Keratinocyte (primary cell): ENCODE measurements at regions not wholly inside any gene's neighbourhood (a gene's known extent, or its start where the extent isn't known, plus 50 kb on each side); places are given as distances from the start of the nearest gene placed in this dataset.

ENCODE experiments used
- DNase-seq: peaks from one replicate; pipeline ENCODE4 v3.0.0-alpha.2; 2011; ENCODE audit warnings: low read depth, missing footprints, low spot score
- FAIRE-seq: peaks from 2 replicates; lab custom pipeline; 2011; peaks lifted over from hg19 to GRCh38; lab: Jason Lieb, UNC
- H2AFZ ChIP-seq: 2 replicates; pipeline ENCODE4 v1.6.0; 2012; ENCODE audit warnings: low read length, control low read depth, inconsistent platforms; ENCODE audit not compliant: control insufficient read depth
- H3K27ac ChIP-seq: 2 replicates; pipeline ENCODE4 v1.5.1; 2011; ENCODE audit warnings: low read length; ENCODE audit not compliant: control insufficient read depth, insufficient read depth
- H3K27me3 ChIP-seq: 3 replicates; pipeline ENCODE4 v1.6.0; 2011; ENCODE audit warnings: low read length; ENCODE audit not compliant: control insufficient read depth, insufficient read depth; ENCODE audit errors: extremely low read depth
- H3K36me3 ChIP-seq, 2 experiments: 2 replicates in 1 of 2; 3 replicates in 1 of 2; pipeline ENCODE4 v1.5.1; 2011; ENCODE audit warnings: low read length in 2 of 2, mild to moderate bottlenecking in 1 of 2; ENCODE audit not compliant: control insufficient read depth in 2 of 2, insufficient read depth in 2 of 2; ENCODE audit errors: extremely low read depth in 1 of 2
- H3K4me1 ChIP-seq: 3 replicates; pipeline ENCODE4 v1.5.1; 2011; ENCODE audit warnings: low read length; ENCODE audit not compliant: control insufficient read depth, insufficient read depth; ENCODE audit errors: extremely low read depth
- H3K4me2 ChIP-seq: 3 replicates; pipeline ENCODE4 v1.6.0; 2011; ENCODE audit warnings: low read depth, low read length; ENCODE audit not compliant: control insufficient read depth, insufficient read depth; ENCODE audit errors: extremely low read depth
- H3K4me3 ChIP-seq, 3 experiments: fragments of 200-600 bp in 1 of 3; sonication (generic) in 1 of 3; 2 replicates in 2 of 3; 3 replicates in 1 of 3; pipeline ENCODE4 v1.5.1; 2011 to 2016; ENCODE audit warnings: low read length in 3 of 3, mild to moderate bottlenecking in 3 of 3, control low read depth in 2 of 3, inconsistent platforms in 1 of 3, low read depth in 1 of 3, mixed read lengths in 1 of 3, mixed run types in 1 of 3, moderate library complexity in 1 of 3; ENCODE audit not compliant: control insufficient read depth in 2 of 3, insufficient read depth in 2 of 3; ENCODE audit errors: extremely low read depth in 1 of 3
- H3K79me2 ChIP-seq: 2 replicates; pipeline ENCODE4 v1.6.0; 2012; ENCODE audit warnings: low read length; ENCODE audit not compliant: control insufficient read depth, insufficient read depth
- H3K9ac ChIP-seq: 3 replicates; pipeline ENCODE4 v1.6.0; 2011; ENCODE audit warnings: low read length; ENCODE audit not compliant: control insufficient read depth, insufficient read depth; ENCODE audit errors: extremely low read depth
- H3K9me1 ChIP-seq: 3 replicates; pipeline ENCODE4 v1.6.0; 2011; ENCODE audit warnings: low read length; ENCODE audit not compliant: control insufficient read depth, insufficient read depth; ENCODE audit errors: extremely low read depth
- H3K9me3 ChIP-seq: 2 replicates; pipeline ENCODE4 v1.5.1; 2012; ENCODE audit warnings: low read depth, low read length; ENCODE audit not compliant: control insufficient read depth
- H4K20me1 ChIP-seq: 3 replicates; pipeline ENCODE4 v1.6.0; 2011; ENCODE audit warnings: low read length; ENCODE audit not compliant: control insufficient read depth, insufficient read depth; ENCODE audit errors: extremely low read depth
- CTCF ChIP-seq, 3 experiments: IDR thresholded peaks in 1 of 3; conservative IDR thresholded peaks in 1 of 3; optimal IDR thresholded peaks in 1 of 3; 2 replicates in 2 of 3; 3 replicates in 1 of 3; pipeline versions ENCODE3 to v1.5.1; 2011; ENCODE audit warnings: low read length in 3 of 3, mild to moderate bottlenecking in 3 of 3, moderate library complexity in 2 of 3, control low read depth in 1 of 3, inconsistent platforms in 1 of 3; ENCODE audit not compliant: insufficient read depth in 2 of 3; ENCODE audit errors: extremely low read depth in 1 of 3
- EZH2 ChIP-seq: IDR thresholded peaks from one replicate; pipeline ENCODE4 v1.6.1; 2012; ENCODE audit warnings: inconsistent platforms, mild to moderate bottlenecking, low read length, moderate library complexity
- dilution Hi-C: fragments of 300-500 bp; cut with MboI; formaldehyde crosslinking; loops from one replicate; pipeline ENCODE4 v1.7.0; 2020; ENCODE audit warnings: low sequenced_read_pairs; ENCODE audit not compliant: extremely low pct_ligation_motif_present

- no peaks in the 10 kb centered on the region for H3K9me1 ChIP-seq
- FAIRE-seq: no peak
- no peak overlapping the region for H3K27ac ChIP-seq
- no peaks in the 10 kb centered on the region for H3K9me3 ChIP-seq
- TF ChIP-seq CTCF (optimal IDR thresholded peaks at IDR 0.05 in 1 of 3, IDR thresholded peaks at IDR 0.05 in 1 of 3, conservative IDR thresholded peaks at IDR 0.05 in 1 of 3; ENCODE audit: extremely low read depth in 1 of 3, insufficient read depth in 2 of 3, low read length in 3 of 3) (no peak), EZH2 (no peak)
- H3K4me1 ChIP-seq: no peaks in the 10 kb centered on the region
- no peak overlapping the region for H3K9ac ChIP-seq
- no peaks in the 10 kb centered on the region for H3K27me3 ChIP-seq
- H3K4me3 ChIP-seq: no peak overlapping the region
- dilution Hi-C loops: no loop called here
- no peaks in the 10 kb centered on the region for H4K20me1 ChIP-seq
- H2AFZ ChIP-seq: no peak overlapping the region
- no peaks in the 10 kb centered on the region for H3K36me3 ChIP-seq
- H3K4me2 ChIP-seq: no peak overlapping the region
- no peak for DNase-seq
- no peaks in the 10 kb centered on the region for H3K79me2 ChIP-seq
Measured at GRCh38 chr14:25267186-25267585, 217.2 kb upstream of the STXBP6 start.

- H3K9me3 ChIP-seq: no peaks in the 10 kb centered on the region
- no peak overlapping the region for H3K4me3 ChIP-seq
- FAIRE-seq (no peak), DNase-seq (no peak)
- H3K4me1 ChIP-seq: no peaks in the 10 kb centered on the region
- H3K79me2 ChIP-seq: no peaks in the 10 kb centered on the region
- no peak overlapping the region for H3K9ac ChIP-seq
- no peaks in the 10 kb centered on the region for H3K9me1 ChIP-seq
- H4K20me1 ChIP-seq: no peaks in the 10 kb centered on the region
- dilution Hi-C loops: no loop called here
- H3K27ac ChIP-seq: no peak overlapping the region
- H3K4me2 ChIP-seq: no peak overlapping the region
- H2AFZ ChIP-seq: no peak overlapping the region
- no peaks in the 10 kb centered on the region for H3K36me3 ChIP-seq
- TF ChIP-seq EZH2 (no peak), CTCF (optimal IDR thresholded peaks at IDR 0.05 in 1 of 3, IDR thresholded peaks at IDR 0.05 in 1 of 3, conservative IDR thresholded peaks at IDR 0.05 in 1 of 3; ENCODE audit: extremely low read depth in 1 of 3, insufficient read depth in 2 of 3, low read length in 3 of 3) (no peak)
- H3K27me3 ChIP-seq: no peaks in the 10 kb centered on the region
Measured at GRCh38 chr14:25259470-25259869, 209.5 kb upstream of the STXBP6 start.
